Heart right ventricle (tissue), 16 donors: ENCODE measurements at regions not wholly inside any gene's neighbourhood (a gene's known extent, or its start where the extent isn't known, plus 50 kb on each side); places are given as distances from the start of the nearest gene placed in this dataset.

Source experiments
- ATAC-seq, 8 donors: fragments of 200-7000 bp; cut with Tn5 transposase; one replicate each; pipeline ENCODE4 v1.9.1; 2020; ENCODE audit warnings: mild to moderate bottlenecking in 8 of 8, moderate library complexity in 8 of 8, moderate number of reproducible peaks in 1 of 8
- DNase-seq, 2 donors: peaks; one replicate each; pipeline ENCODE4 v3.0.0-alpha.2; 2020
- H3K27ac ChIP-seq, 10 donors: fragments of 200-600 bp; sonication (generic) in 2 of 10; one replicate each; pipeline versions ENCODE4 v1.5.0 to v1.8.0; 2020 to 2022; ENCODE audit warnings: mild to moderate bottlenecking in 3 of 10
- H3K27me3 ChIP-seq, 7 donors: fragments of 200-600 bp; one replicate each; pipeline ENCODE4 v1.8.0; 2021 to 2022; ENCODE audit warnings: mild to moderate bottlenecking in 2 of 7
- H3K36me3 ChIP-seq, 9 donors: fragments of 200-600 bp; sonication (generic) in 1 of 9; one replicate each; pipeline versions ENCODE4 v1.5.0 to v1.8.0; 2020 to 2022; ENCODE audit warnings: mild to moderate bottlenecking in 2 of 9
- H3K4me1 ChIP-seq, 9 donors: fragments of 200-600 bp; sonication (generic) in 1 of 9; one replicate each; pipeline versions ENCODE4 v1.5.0 to v1.8.0; 2020 to 2022; ENCODE audit warnings: mild to moderate bottlenecking in 4 of 9
- H3K4me3 ChIP-seq, 10 donors: fragments of 200-600 bp; sonication (generic) in 2 of 10; one replicate each; pipeline versions ENCODE4 v1.5.0 to v1.8.0; 2020 to 2022; ENCODE audit warnings: mild to moderate bottlenecking in 7 of 10, moderate library complexity in 2 of 10
- H3K9me3 ChIP-seq, 11 donors: fragments of 200-600 bp in 10 of 11; sonication (generic) in 2 of 11; one replicate each; pipeline versions ENCODE4 v1.5.0 to v1.8.0; 2013 to 2022; ENCODE audit warnings: mild to moderate bottlenecking in 2 of 11, control low read depth in 1 of 11, moderate library complexity in 1 of 11
- WGBS, 2 donors: extraction: QIAGEN DNeasy Blood & Tissue Kit; methylation state at CpG; one replicate each; pipeline ENCODE4 v1.1.7; 2013; ENCODE audit warnings: inconsistent platforms in 1 of 2; 5-methylcytosine and 5-hydroxymethylcytosine counted together
- intact Hi-C, 10 donors: fragments of 100-400 bp; cut with DNase I; formaldehyde crosslinking; loops; one replicate each; pipeline versions ENCODE4 v1.11.1 to v1.14.2; 2022
- TF ChIP-seq, protein P1 (sequence below), 9 donors: fragments of 200-600 bp; sonication (generic) in 2 of 9; IDR thresholded peaks; one replicate each; pipeline versions ENCODE4 v1.5.0 to v1.8.0; 2021 to 2022; ENCODE audit warnings: antibody characterized with exemption in 9 of 9, mild to moderate bottlenecking in 5 of 9, moderate library complexity in 1 of 9
- donor health status: Arrhythmogenic right ventricular cardiomyopathy.
- donor health status: ischemic (EF 13 %, LVEDD 7.1; RV severe dilation, severe dysfunction).
- donor health status: healthy with polysubstance abuse.
- donor health status: DM: no; HTN: yes; CAD: no.
- donor health status: DM: no; HTN: no; CAD: no.
- donor health status: ischemic (EF 25% LVEDD 6.9; RV normal size, moderate dysfunction).
- donor health status: ischemic (EF 25% LVEDD 5.7; RV mildly dilated, moderate dysfunction).
- donor health status: healthy.
- donor health status: DM: yes; HTN: yes; CAD: no.
- donor health status: Ischemic cardiomyopathy.
- donor health status: ischemic (EF 35%, LVEDD 5.7; RV mildly dilated, moderate dysfunction).
- donor health status: nonischemic (EF 11% LVEDD 7.7; RV severe dilation, severe dysfunction).
- donor health status: DM: yes; HTN: yes; CAD: no.
- donor health status: PGD.
- donor health status: ischemic (EF 29% LVEDD 5.4; RV normal size, mild dysfunction).
- donor health status: nonischemic (EF 23%, LVEDD 6.1; RV moderate dilation, normal function).

DNA sequence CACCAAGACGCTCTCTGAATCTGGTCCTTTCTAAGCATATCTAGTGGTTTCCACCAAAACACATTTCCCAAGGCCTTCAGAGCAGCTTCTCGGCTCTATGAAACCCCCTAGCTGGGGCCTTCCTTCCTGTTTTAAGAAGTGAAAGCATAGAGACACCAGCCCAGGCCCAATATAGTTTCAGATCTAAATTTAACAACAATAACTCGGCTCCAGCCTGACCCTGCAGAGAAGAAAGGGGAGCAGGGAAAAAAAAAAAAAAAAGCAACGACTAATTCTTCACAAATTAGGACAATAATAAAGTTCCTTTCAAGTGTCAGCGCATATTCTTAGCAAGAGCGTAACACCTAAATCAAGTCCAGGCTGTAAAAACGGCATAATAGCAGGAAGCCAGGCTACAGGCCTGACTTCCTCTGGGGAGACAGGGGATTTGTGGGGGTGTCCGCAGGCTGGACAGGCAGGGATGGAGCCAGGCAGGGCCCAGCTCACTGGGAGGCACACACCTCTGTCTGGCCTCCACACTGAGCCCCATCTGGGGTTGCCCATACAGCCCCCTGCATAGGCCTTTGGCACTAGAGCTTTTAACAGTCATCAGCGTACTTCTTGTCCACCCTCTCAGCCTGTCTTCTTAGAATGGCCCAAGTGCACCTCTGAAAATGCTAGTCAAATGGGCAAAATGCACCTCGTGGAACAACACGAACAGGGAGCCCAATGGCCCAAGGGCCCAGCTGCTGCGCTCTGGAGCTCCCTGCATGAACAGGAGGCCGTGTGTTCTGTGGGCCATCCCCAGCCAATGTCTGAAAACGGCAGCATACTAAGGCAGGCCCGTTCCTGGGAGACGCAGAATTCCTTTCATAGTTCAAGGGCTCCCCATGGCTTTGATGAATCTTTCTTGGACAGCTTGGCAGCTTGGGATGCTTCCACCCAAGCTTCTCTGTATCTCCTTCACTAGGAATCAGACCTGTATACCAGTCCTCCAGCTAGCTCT lies 772.9 kb downstream of the MED13L start:
- TF ChIP-seq, protein P1, sequence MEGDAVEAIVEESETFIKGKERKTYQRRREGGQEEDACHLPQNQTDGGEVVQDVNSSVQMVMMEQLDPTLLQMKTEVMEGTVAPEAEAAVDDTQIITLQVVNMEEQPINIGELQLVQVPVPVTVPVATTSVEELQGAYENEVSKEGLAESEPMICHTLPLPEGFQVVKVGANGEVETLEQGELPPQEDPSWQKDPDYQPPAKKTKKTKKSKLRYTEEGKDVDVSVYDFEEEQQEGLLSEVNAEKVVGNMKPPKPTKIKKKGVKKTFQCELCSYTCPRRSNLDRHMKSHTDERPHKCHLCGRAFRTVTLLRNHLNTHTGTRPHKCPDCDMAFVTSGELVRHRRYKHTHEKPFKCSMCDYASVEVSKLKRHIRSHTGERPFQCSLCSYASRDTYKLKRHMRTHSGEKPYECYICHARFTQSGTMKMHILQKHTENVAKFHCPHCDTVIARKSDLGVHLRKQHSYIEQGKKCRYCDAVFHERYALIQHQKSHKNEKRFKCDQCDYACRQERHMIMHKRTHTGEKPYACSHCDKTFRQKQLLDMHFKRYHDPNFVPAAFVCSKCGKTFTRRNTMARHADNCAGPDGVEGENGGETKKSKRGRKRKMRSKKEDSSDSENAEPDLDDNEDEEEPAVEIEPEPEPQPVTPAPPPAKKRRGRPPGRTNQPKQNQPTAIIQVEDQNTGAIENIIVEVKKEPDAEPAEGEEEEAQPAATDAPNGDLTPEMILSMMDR (IDR thresholded peaks at IDR 0.05): no peak
- Histone ChIP-seq H3K27me3 (no peaks in the 10 kb centered on the region), H3K4me1 (peaks cover 0 to 57% (median 17%) of the 10 kb centered on the region in 9 donors), H3K36me3 (no peaks in the 10 kb centered on the region), H3K9me3 (peaks cover 0 to 3% (median 0%) of the 10 kb centered on the region in 11 donors), H3K27ac (peak overlapping the region; percentile 16 to 82 (median 74)), H3K4me3 (no peak overlapping the region)
- 52 to 54% methylated on average over 16 of the region's 16 CpGs for whole genome bisulfite sequencing, 2 donors
- ATAC-seq: peak; percentile 65 to 91 (median 82)
- peak; percentile 19 to 55 for DNase-seq
- intact Hi-C loops: loop anchor here in 5 of 10 donors (1.0 to 10.0 kb wide), 8 partner anchors 52 to 840 kb away; partner anchors contain the start of gene TBX3 (in 1 of the 5)

DNA sequence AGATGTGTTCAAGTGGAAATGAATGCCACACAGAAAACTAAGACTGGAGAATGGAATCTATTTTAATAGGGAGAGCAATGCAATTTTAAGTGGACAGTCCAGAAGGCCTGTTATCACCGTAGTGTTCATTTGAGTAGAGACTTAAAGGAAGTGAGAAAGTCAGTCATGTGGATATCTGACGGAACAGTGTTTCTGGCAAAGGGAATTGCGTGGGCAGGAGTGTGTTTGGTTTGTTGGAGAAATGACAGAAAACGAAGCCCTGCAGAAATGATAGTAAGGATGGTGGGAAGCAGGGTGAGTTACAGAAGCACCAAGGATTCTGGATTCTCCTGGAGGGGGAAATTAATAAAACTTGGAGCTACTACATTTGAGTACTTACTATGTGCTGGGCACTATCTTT lies 776.6 kb downstream of the MED13L start:
- Histone ChIP-seq H3K36me3 (no peaks in the 10 kb centered on the region), H3K27me3 (no peaks in the 10 kb centered on the region), H3K9me3 (peaks cover 0 to 3% (median 0%) of the 10 kb centered on the region in 11 donors), H3K4me3 (no peak overlapping the region), H3K27ac (no peak overlapping the region), H3K4me1 (peaks cover 0 to 30% (median 13%) of the 10 kb centered on the region in 9 donors)
- intact Hi-C loops: loop anchor here in 3 of 10 donors (10.0 kb wide), 2 partner anchors 124 to 836 kb away; no protein-coding TSS in a partner anchor
- ATAC-seq (no peak), DNase-seq (no peak)
- 45 to 51% methylated on average over 4 of the region's 4 CpGs for WGBS, 2 donors
- TF ChIP-seq, protein P1 (IDR thresholded peaks at IDR 0.05): no peak

DNA sequence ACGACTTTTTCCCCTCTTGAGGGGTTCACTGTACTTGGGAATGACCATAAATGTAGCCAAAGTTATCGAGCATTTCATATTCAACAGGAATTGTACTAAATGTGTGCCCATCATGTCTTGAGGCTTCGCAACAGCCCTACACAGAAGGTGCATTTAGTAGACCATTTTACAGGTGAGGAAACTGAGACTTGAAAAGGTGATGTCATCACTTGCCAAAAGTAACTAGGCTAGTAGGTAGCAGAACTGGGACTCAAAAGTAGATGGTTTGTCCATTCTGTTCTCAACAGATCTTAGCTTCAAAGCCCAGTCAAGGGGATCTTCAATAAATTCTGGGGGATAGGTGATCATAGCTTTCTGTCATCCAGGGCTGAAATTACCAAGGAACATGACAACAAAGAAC lies 782.2 kb downstream of the MED13L start:
- Histone ChIP-seq H3K4me1 (no peaks in the 10 kb centered on the region), H3K4me3 (no peak overlapping the region), H3K27me3 (peaks cover 0 to 5% (median 0%) of the 10 kb centered on the region in 7 donors), H3K9me3 (no peaks in the 10 kb centered on the region), H3K27ac (no peak overlapping the region), H3K36me3 (no peaks in the 10 kb centered on the region)
- no peak for ATAC-seq
- intact Hi-C loops: no loop called here
- TF ChIP-seq, protein P1 (IDR thresholded peaks at IDR 0.05): no peak
- WGBS, 2 donors: 92 to 94% methylated on average over 3 of the region's 3 CpGs
- DNase-seq: no peak

DNA sequence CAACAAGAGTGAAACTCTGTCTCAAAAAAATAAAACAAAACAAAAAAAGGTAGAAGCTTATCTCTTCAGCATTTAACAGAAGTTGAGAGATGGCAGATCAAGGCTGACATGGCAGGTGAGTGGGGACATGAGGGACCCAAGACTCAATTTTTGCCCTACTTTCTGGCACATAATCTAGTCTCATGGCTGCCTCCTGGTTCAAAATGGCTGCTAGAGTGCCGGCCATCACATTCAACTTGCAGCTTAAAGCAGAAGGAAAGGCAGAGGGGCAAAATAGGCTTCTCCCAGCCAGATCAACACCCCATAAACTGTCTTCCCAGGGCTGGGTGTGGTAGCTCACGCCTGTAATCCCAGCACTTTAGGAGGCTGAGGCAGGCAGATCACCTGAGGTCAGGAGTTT lies 784.9 kb downstream of the MED13L start:
- H3K4me1 ChIP-seq: no peaks in the 10 kb centered on the region
- peaks cover 0 to 10% (median 0%) of the 10 kb centered on the region in 7 donors for H3K27me3 ChIP-seq
- WGBS, 2 donors: 0 to 1% methylated on average over 2 of the region's 2 CpGs
- no peak for ATAC-seq
- no peak for DNase-seq
- intact Hi-C loops: no loop called here
- H3K36me3 ChIP-seq: no peaks in the 10 kb centered on the region
- no peak overlapping the region for H3K27ac ChIP-seq
- no peak overlapping the region for H3K4me3 ChIP-seq
- H3K9me3 ChIP-seq: no peaks in the 10 kb centered on the region
- TF ChIP-seq, protein P1 (IDR thresholded peaks at IDR 0.05): no peak
